ENCODE measurements at regions not wholly inside any gene's neighbourhood (a gene's known extent, or its start where the extent isn't known, plus 50 kb on each side); places are given as distances from the start of the nearest gene placed in this dataset.

DNA sequence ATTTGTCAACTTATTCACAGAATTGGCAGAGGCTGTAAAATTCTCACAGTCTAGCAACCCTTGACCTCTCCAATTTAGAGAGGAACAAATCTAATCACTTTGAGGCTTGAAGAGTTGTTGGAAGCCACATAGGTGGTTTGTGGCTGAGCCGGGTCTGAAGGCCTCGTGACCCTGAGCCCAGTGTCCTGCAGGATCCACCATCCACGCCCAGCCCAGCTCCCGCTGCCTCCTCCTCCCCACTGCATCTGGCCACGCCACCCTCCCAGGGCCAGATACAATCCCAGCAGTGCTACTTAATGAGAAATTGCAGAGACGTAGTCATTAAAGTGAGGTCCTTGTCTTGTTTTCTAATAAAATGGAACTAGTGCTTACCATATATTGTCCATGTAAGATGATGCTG is 81.4 kb upstream of the SHH start:
- TF ChIP-seq, protein P1, sequence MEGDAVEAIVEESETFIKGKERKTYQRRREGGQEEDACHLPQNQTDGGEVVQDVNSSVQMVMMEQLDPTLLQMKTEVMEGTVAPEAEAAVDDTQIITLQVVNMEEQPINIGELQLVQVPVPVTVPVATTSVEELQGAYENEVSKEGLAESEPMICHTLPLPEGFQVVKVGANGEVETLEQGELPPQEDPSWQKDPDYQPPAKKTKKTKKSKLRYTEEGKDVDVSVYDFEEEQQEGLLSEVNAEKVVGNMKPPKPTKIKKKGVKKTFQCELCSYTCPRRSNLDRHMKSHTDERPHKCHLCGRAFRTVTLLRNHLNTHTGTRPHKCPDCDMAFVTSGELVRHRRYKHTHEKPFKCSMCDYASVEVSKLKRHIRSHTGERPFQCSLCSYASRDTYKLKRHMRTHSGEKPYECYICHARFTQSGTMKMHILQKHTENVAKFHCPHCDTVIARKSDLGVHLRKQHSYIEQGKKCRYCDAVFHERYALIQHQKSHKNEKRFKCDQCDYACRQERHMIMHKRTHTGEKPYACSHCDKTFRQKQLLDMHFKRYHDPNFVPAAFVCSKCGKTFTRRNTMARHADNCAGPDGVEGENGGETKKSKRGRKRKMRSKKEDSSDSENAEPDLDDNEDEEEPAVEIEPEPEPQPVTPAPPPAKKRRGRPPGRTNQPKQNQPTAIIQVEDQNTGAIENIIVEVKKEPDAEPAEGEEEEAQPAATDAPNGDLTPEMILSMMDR (IDR thresholded peaks at IDR 0.05; ENCODE audit: insufficient read depth, low read length), result no peak
- TF ChIP-seq GABPA (IDR thresholded peaks at IDR 0.05; ENCODE audit: low read depth), result no peak
